ENCODE measurements at regions not wholly inside any gene's neighbourhood (a gene's known extent, or its start where the extent isn't known, plus 50 kb on each side); places are given as distances from the start of the nearest gene placed in this dataset.

- TF ChIP-seq, protein P1, sequence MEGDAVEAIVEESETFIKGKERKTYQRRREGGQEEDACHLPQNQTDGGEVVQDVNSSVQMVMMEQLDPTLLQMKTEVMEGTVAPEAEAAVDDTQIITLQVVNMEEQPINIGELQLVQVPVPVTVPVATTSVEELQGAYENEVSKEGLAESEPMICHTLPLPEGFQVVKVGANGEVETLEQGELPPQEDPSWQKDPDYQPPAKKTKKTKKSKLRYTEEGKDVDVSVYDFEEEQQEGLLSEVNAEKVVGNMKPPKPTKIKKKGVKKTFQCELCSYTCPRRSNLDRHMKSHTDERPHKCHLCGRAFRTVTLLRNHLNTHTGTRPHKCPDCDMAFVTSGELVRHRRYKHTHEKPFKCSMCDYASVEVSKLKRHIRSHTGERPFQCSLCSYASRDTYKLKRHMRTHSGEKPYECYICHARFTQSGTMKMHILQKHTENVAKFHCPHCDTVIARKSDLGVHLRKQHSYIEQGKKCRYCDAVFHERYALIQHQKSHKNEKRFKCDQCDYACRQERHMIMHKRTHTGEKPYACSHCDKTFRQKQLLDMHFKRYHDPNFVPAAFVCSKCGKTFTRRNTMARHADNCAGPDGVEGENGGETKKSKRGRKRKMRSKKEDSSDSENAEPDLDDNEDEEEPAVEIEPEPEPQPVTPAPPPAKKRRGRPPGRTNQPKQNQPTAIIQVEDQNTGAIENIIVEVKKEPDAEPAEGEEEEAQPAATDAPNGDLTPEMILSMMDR (IDR thresholded peaks at IDR 0.05), result no peak
- TF ChIP-seq POLR2A (IDR thresholded peaks at IDR 0.05), result no peak
Observed at GRCh38 chr14:42490536-42490935, 883.9 kb downstream of the LRFN5 start.

All from thyroid gland (tissue), 4 donors.